Activated CD4-positive, alpha-beta memory T cell treated with anti-CD3 and anti-CD28 coated beads, Interleukin-2, amount 10 ng/mL, durations not matched to agents 7 days and 5 days (primary cell): ENCODE measurements at regions not wholly inside any gene's neighbourhood (a gene's known extent, or its start where the extent isn't known, plus 50 kb on each side); places are given as distances from the start of the nearest gene placed in this dataset.
"Not testable (repeated sequence)": the region's sequence is repeated elsewhere in the genome, so short reads cannot be mapped to it uniquely, and the experiment has no call there.

Experiments used
- CTCF ChIA-PET: fragments of 350-600 bp; sonication (Branson Sonifier 250); formaldehyde crosslinking; loops from one replicate; lab custom pipeline; 2021; ENCODE audit warnings: antibody characterized with exemption, inconsistent platforms; lab: Charles Lee
- POLR2A ChIA-PET: fragments of 350-600 bp; sonication (Branson Sonifier 250); formaldehyde crosslinking; loops from one replicate; lab custom pipeline; 2021; ENCODE audit warnings: antibody characterized with exemption; lab: Charles Lee
- DNase-seq: peaks from one replicate; pipeline ENCODE4 v3.0.0-alpha.2; 2020
- H3K27ac Mint-ChIP-seq: one replicate; pipeline ENCODE4 v1.8.0; 2021; ENCODE audit warnings: mild to moderate bottlenecking, mixed read lengths
- H3K27me3 Mint-ChIP-seq: one replicate; pipeline ENCODE4 v1.8.0; 2021; ENCODE audit warnings: mixed read lengths
- H3K36me3 Mint-ChIP-seq: one replicate; pipeline ENCODE4 v1.8.0; 2021; ENCODE audit warnings: low read depth, mixed read lengths
- H3K4me1 Mint-ChIP-seq: one replicate; pipeline ENCODE4 v1.8.0; 2021; ENCODE audit warnings: mixed read lengths
- H3K4me3 Mint-ChIP-seq: one replicate; pipeline ENCODE4 v1.8.0; 2021; ENCODE audit warnings: mild to moderate bottlenecking, mixed read lengths
- H3K9me3 Mint-ChIP-seq: one replicate; pipeline ENCODE4 v1.8.0; 2021; ENCODE audit warnings: mixed read lengths

- POLR2A ChIA-PET: no interaction called here
Measured at GRCh38 chr4:89497517-89498308, 190.1 kb upstream of the GPRIN3 start.

GRCh38 chr4:89496851-89497250 is 189.3 kb upstream of the GPRIN3 start:
- no peaks in the 10 kb centered on the region for H3K4me1 Mint-ChIP-seq
- H3K4me3 Mint-ChIP-seq: no peak overlapping the region
- peaks cover 15% of the 10 kb centered on the region for H3K27me3 Mint-ChIP-seq
- ChIA-PET POLR2A (interaction anchor here (0.5 kb wide), 1 partner anchor 333 kb away, joined by 3 read pairs; no protein-coding TSS in a partner anchor), CTCF (interaction anchor here (1.1 kb wide), 1 partner anchor 11 kb away, joined by 3 read pairs; no protein-coding TSS in a partner anchor)
- no peak overlapping the region for H3K27ac Mint-ChIP-seq
- H3K36me3 Mint-ChIP-seq: no peaks in the 10 kb centered on the region
- H3K9me3 Mint-ChIP-seq: no peaks in the 10 kb centered on the region
- DNase-seq: no peak

More at GRCh38 chr4:89497517-89498308, 190.1 kb upstream of the GPRIN3 start:
- no peak overlapping the region for H3K4me3 Mint-ChIP-seq
- CTCF ChIA-PET: no interaction called here
- H3K4me1 Mint-ChIP-seq: no peaks in the 10 kb centered on the region
- no peak for DNase-seq
- no peaks in the 10 kb centered on the region for H3K36me3 Mint-ChIP-seq
- H3K27ac Mint-ChIP-seq: no peak overlapping the region
- no peaks in the 10 kb centered on the region for H3K9me3 Mint-ChIP-seq
- H3K27me3 Mint-ChIP-seq: peaks cover 15% of the 10 kb centered on the region

- no peaks in the 10 kb centered on the region for H3K9me3 Mint-ChIP-seq
- no peaks in the 10 kb centered on the region for H3K36me3 Mint-ChIP-seq
- no peak overlapping the region for H3K27ac Mint-ChIP-seq
- no peaks in the 10 kb centered on the region for H3K27me3 Mint-ChIP-seq
- POLR2A ChIA-PET: no interaction called here
- no peak overlapping the region for H3K4me3 Mint-ChIP-seq
- CTCF ChIA-PET: no interaction called here
- no peaks in the 10 kb centered on the region for H3K4me1 Mint-ChIP-seq
- no peak for DNase-seq
Measured at GRCh38 chr4:89493367-89493766, 185.8 kb upstream of the GPRIN3 start.

GRCh38 chr4:89492581-89493071 is 185.0 kb upstream of the GPRIN3 start:
- ChIA-PET CTCF (no interaction called here), POLR2A (no interaction called here)
- H3K36me3 Mint-ChIP-seq: no peaks in the 10 kb centered on the region
- H3K4me1 Mint-ChIP-seq: no peaks in the 10 kb centered on the region
- no peak overlapping the region for H3K27ac Mint-ChIP-seq
- DNase-seq: no peak
- H3K4me3 Mint-ChIP-seq: no peak overlapping the region
- no peaks in the 10 kb centered on the region for H3K27me3 Mint-ChIP-seq
- no peaks in the 10 kb centered on the region for H3K9me3 Mint-ChIP-seq

- Mint-ChIP-seq H3K36me3 (no peaks in the 10 kb centered on the region), H3K9me3 (no peaks in the 10 kb centered on the region), H3K4me3 (no peak overlapping the region), H3K27ac (no peak overlapping the region), H3K4me1 (no peaks in the 10 kb centered on the region), H3K27me3 (no peaks in the 10 kb centered on the region)
- ChIA-PET CTCF (no interaction called here), POLR2A (no interaction called here)
- no peak for DNase-seq
Measured at GRCh38 chr4:89491761-89492160, 184.2 kb upstream of the GPRIN3 start.

- H3K4me1 Mint-ChIP-seq, H3K4me3 Mint-ChIP-seq, H3K27me3 Mint-ChIP-seq, DNase-seq, H3K27ac Mint-ChIP-seq, POLR2A ChIA-PET, H3K9me3 Mint-ChIP-seq, H3K36me3 Mint-ChIP-seq: not testable (repeated sequence)
- CTCF ChIA-PET: interaction anchor here (0.7 kb wide), 1 partner anchor 30 kb away, joined by 4 read pairs; no protein-coding TSS in a partner anchor
Measured at GRCh38 chr4:89489921-89490431, 182.4 kb upstream of the GPRIN3 start.

- Mint-ChIP-seq H3K9me3 (no peaks in the 10 kb centered on the region), H3K4me1 (no peaks in the 10 kb centered on the region), H3K4me3 (no peak overlapping the region), H3K36me3 (no peaks in the 10 kb centered on the region), H3K27me3 (no peaks in the 10 kb centered on the region), H3K27ac (no peak overlapping the region)
- DNase-seq: no peak
- ChIA-PET CTCF (interaction anchor here (0.7 kb wide), 1 partner anchor 30 kb away, joined by 4 read pairs; no protein-coding TSS in a partner anchor), POLR2A (no interaction called here)
Measured at GRCh38 chr4:89489338-89489771, 181.8 kb upstream of the GPRIN3 start.

- H3K9me3 Mint-ChIP-seq: no peaks in the 10 kb centered on the region
- H3K36me3 Mint-ChIP-seq: no peaks in the 10 kb centered on the region
- no peaks in the 10 kb centered on the region for H3K4me1 Mint-ChIP-seq
- H3K27ac Mint-ChIP-seq: no peak overlapping the region
- no peak overlapping the region for H3K4me3 Mint-ChIP-seq
- DNase-seq: no peak
- POLR2A ChIA-PET: no interaction called here
- CTCF ChIA-PET: no interaction called here
- H3K27me3 Mint-ChIP-seq: no peaks in the 10 kb centered on the region
Measured at GRCh38 chr4:89488736-89489135, 181.1 kb upstream of the GPRIN3 start.

- no peak overlapping the region for H3K4me3 Mint-ChIP-seq
- POLR2A ChIA-PET: interaction anchor here (1.9 kb wide), 1 partner anchor 17 kb away, joined by 6 read pairs; no protein-coding TSS in a partner anchor
- no peak for DNase-seq
- no peaks in the 10 kb centered on the region for H3K9me3 Mint-ChIP-seq
- no peak overlapping the region for H3K27ac Mint-ChIP-seq
- H3K4me1 Mint-ChIP-seq: no peaks in the 10 kb centered on the region
- CTCF ChIA-PET: interaction anchor here (1.2 to 1.3 kb wide), 2 partner anchors 8 to 260 kb away, joined by 3 read pairs; no protein-coding TSS in a partner anchor
- H3K27me3 Mint-ChIP-seq: no peaks in the 10 kb centered on the region
- no peaks in the 10 kb centered on the region for H3K36me3 Mint-ChIP-seq
Measured at GRCh38 chr4:89486673-89487072, 179.1 kb upstream of the GPRIN3 start.

GRCh38 chr4:89486042-89486441 is 178.4 kb upstream of the GPRIN3 start:
- POLR2A ChIA-PET: interaction anchor here (1.9 kb wide), 1 partner anchor 16 kb away, joined by 6 read pairs; no protein-coding TSS in a partner anchor
- Mint-ChIP-seq H3K36me3 (no peaks in the 10 kb centered on the region), H3K9me3 (no peaks in the 10 kb centered on the region), H3K27me3 (peaks cover 1% of the 10 kb centered on the region), H3K4me3 (no peak overlapping the region), H3K4me1 (no peaks in the 10 kb centered on the region), H3K27ac (no peak overlapping the region)
- DNase-seq: no peak
- CTCF ChIA-PET: interaction anchor here (1.0 to 1.3 kb wide), 3 partner anchors 8 to 260 kb away, joined by 3 read pairs; no protein-coding TSS in a partner anchor

GRCh38 chr4:89483833-89484232 is 176.2 kb upstream of the GPRIN3 start:
- POLR2A ChIA-PET: no interaction called here

GRCh38 chr4:89482926-89483595 is 175.5 kb upstream of the GPRIN3 start:
- Mint-ChIP-seq H3K9me3 (peaks cover 2% of the 10 kb centered on the region), H3K27ac (no peak overlapping the region), H3K4me1 (no peaks in the 10 kb centered on the region), H3K4me3 (no peak overlapping the region), H3K36me3 (no peaks in the 10 kb centered on the region), H3K27me3 (peaks cover 13% of the 10 kb centered on the region)
- ChIA-PET CTCF (interaction anchor here (1.2 kb wide), 1 partner anchor 386 kb away, joined by 3 read pairs; no protein-coding TSS in a partner anchor), POLR2A (no interaction called here)
- DNase-seq: no peak

More at GRCh38 chr4:89483833-89484232, 176.2 kb upstream of the GPRIN3 start:
- peaks cover 2% of the 10 kb centered on the region for H3K9me3 Mint-ChIP-seq
- H3K27ac Mint-ChIP-seq: no peak overlapping the region
- H3K4me3 Mint-ChIP-seq: no peak overlapping the region
- DNase-seq: no peak
- CTCF ChIA-PET: no interaction called here
- no peaks in the 10 kb centered on the region for H3K4me1 Mint-ChIP-seq
- H3K36me3 Mint-ChIP-seq: no peaks in the 10 kb centered on the region
- H3K27me3 Mint-ChIP-seq: peaks cover 10% of the 10 kb centered on the region

- Mint-ChIP-seq H3K36me3 (no peaks in the 10 kb centered on the region), H3K27ac (no peak overlapping the region), H3K27me3 (peaks cover 13% of the 10 kb centered on the region), H3K4me3 (no peak overlapping the region), H3K4me1 (no peaks in the 10 kb centered on the region), H3K9me3 (peaks cover 2% of the 10 kb centered on the region)
- no peak for DNase-seq
- POLR2A ChIA-PET: no interaction called here
- CTCF ChIA-PET: interaction anchor here (1.2 kb wide), 1 partner anchor 387 kb away, joined by 3 read pairs; no protein-coding TSS in a partner anchor
Measured at GRCh38 chr4:89482251-89482650, 174.7 kb upstream of the GPRIN3 start.
